ENCODE measurements at regions not wholly inside any gene's neighbourhood (a gene's known extent, or its start where the extent isn't known, plus 50 kb on each side); places are given as distances from the start of the nearest gene placed in this dataset.

DNA sequence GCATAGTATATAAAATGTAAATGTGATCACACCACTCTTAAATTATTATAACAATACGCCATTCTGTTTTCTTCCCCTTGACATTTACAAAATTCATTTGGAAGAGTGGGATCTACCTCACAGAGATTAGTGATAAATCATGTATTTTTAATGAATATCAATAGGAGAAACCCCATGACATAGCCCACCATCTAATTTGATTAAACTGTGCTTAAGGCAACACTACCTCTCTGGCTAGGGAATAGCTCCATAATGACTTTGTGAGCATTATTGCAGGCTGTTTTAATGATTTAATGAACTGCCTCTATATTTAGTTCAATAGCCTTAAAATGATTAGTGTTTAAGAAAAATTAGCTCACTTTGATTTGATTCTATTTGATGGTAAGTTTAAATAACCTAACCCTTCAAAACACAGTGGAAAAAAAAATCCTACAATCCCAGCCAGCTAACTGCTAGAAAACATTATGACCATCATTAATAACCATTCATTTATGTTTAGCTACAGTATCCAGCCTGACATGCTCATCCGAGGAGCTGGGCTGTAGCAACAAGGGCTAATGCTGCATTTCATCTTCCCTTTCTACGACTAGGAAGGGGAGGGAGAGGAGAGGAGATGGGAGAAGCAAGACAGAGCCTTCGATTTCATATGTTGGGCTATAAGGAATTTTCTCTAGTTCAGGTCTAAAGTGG lies 75.3 kb upstream of the BCL11A start:
- TF ChIP-seq, protein P1, sequence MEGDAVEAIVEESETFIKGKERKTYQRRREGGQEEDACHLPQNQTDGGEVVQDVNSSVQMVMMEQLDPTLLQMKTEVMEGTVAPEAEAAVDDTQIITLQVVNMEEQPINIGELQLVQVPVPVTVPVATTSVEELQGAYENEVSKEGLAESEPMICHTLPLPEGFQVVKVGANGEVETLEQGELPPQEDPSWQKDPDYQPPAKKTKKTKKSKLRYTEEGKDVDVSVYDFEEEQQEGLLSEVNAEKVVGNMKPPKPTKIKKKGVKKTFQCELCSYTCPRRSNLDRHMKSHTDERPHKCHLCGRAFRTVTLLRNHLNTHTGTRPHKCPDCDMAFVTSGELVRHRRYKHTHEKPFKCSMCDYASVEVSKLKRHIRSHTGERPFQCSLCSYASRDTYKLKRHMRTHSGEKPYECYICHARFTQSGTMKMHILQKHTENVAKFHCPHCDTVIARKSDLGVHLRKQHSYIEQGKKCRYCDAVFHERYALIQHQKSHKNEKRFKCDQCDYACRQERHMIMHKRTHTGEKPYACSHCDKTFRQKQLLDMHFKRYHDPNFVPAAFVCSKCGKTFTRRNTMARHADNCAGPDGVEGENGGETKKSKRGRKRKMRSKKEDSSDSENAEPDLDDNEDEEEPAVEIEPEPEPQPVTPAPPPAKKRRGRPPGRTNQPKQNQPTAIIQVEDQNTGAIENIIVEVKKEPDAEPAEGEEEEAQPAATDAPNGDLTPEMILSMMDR (IDR thresholded peaks at IDR 0.05) = no peak
- Mint-ChIP-seq H3K4me3 (ENCODE audit: unreplicated experiment) (no peak overlapping the region), H3K9me3 (ENCODE audit: unreplicated experiment) (no peaks in the 10 kb centered on the region), H3K4me1 (ENCODE audit: unreplicated experiment) (no peaks in the 10 kb centered on the region), H3K27ac (ENCODE audit: unreplicated experiment) (no peak overlapping the region), H3K27me3 (ENCODE audit: unreplicated experiment) (peaks cover 38% of the 10 kb centered on the region), H3K36me3 (ENCODE audit: unreplicated experiment) (no peaks in the 10 kb centered on the region)
- DNase-seq (ENCODE audit: extremely low spot score, unreplicated experiment) = no peak

- Mint-ChIP-seq H3K4me1 (ENCODE audit: unreplicated experiment) (no peaks in the 10 kb centered on the region), H3K4me3 (ENCODE audit: unreplicated experiment) (no peak overlapping the region), H3K9me3 (ENCODE audit: unreplicated experiment) (no peaks in the 10 kb centered on the region), H3K36me3 (ENCODE audit: unreplicated experiment) (no peaks in the 10 kb centered on the region), H3K27ac (ENCODE audit: unreplicated experiment) (no peak overlapping the region), H3K27me3 (ENCODE audit: unreplicated experiment) (peaks cover 36% of the 10 kb centered on the region)
- TF ChIP-seq, protein P1 (IDR thresholded peaks at IDR 0.05) = no peak
- DNase-seq (ENCODE audit: extremely low spot score, unreplicated experiment) = no peak
Measured at GRCh38 chr2:60629305-60629662, 75.8 kb upstream of the BCL11A start.

- no peaks in the 10 kb centered on the region for H3K36me3 Mint-ChIP-seq (ENCODE audit: unreplicated experiment)
- no peaks in the 10 kb centered on the region for H3K9me3 Mint-ChIP-seq (ENCODE audit: unreplicated experiment)
- TF ChIP-seq, protein P1 (IDR thresholded peaks at IDR 0.05) = no peak
- no peaks in the 10 kb centered on the region for H3K4me1 Mint-ChIP-seq (ENCODE audit: unreplicated experiment)
- H3K27ac Mint-ChIP-seq (ENCODE audit: unreplicated experiment) = no peak overlapping the region
- no peak overlapping the region for H3K4me3 Mint-ChIP-seq (ENCODE audit: unreplicated experiment)
- peaks cover 33% of the 10 kb centered on the region for H3K27me3 Mint-ChIP-seq (ENCODE audit: unreplicated experiment)
- no peak for DNase-seq (ENCODE audit: extremely low spot score, unreplicated experiment)
Measured at GRCh38 chr2:60629801-60630385, 76.4 kb upstream of the BCL11A start.

GRCh38 chr2:60633615-60634014 lies 80.2 kb upstream of the BCL11A start:
- DNase-seq (ENCODE audit: extremely low spot score, unreplicated experiment) = no peak
- Mint-ChIP-seq H3K27ac (ENCODE audit: unreplicated experiment) (no peak overlapping the region), H3K4me3 (ENCODE audit: unreplicated experiment) (no peak overlapping the region), H3K9me3 (ENCODE audit: unreplicated experiment) (no peaks in the 10 kb centered on the region), H3K36me3 (ENCODE audit: unreplicated experiment) (no peaks in the 10 kb centered on the region), H3K27me3 (ENCODE audit: unreplicated experiment) (peaks cover 22% of the 10 kb centered on the region), H3K4me1 (ENCODE audit: unreplicated experiment) (no peaks in the 10 kb centered on the region)
- TF ChIP-seq, protein P1 (IDR thresholded peaks at IDR 0.05) = no peak

DNA sequence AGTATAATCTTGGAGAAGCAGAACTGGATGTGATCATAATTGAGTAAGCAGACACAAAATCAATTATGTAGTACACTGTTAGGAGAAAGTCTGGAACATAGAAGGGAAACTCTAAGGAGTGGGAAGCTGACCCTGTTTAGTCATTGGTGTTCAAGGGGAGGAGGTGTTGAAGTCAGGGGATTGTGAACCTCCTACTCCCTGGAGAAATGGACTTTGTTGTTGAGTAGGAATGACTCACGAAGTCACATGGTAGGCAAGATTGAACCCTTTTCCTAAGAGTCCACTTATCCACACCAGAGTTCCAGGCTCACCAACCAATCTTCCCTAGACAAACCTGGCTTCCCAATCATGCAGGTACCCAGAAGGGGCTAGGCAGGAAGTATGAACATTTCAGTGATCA lies 81.0 kb upstream of the BCL11A start:
- no peaks in the 10 kb centered on the region for H3K9me3 Mint-ChIP-seq (ENCODE audit: unreplicated experiment)
- H3K27me3 Mint-ChIP-seq (ENCODE audit: unreplicated experiment) = peaks cover 20% of the 10 kb centered on the region
- H3K4me3 Mint-ChIP-seq (ENCODE audit: unreplicated experiment) = no peak overlapping the region
- DNase-seq (ENCODE audit: extremely low spot score, unreplicated experiment) = no peak
- no peaks in the 10 kb centered on the region for H3K36me3 Mint-ChIP-seq (ENCODE audit: unreplicated experiment)
- TF ChIP-seq, protein P1 (IDR thresholded peaks at IDR 0.05) = no peak
- H3K27ac Mint-ChIP-seq (ENCODE audit: unreplicated experiment) = no peak overlapping the region
- H3K4me1 Mint-ChIP-seq (ENCODE audit: unreplicated experiment) = no peaks in the 10 kb centered on the region
